ENCODE measurements at regions not wholly inside any gene's neighbourhood (a gene's known extent, or its start where the extent isn't known, plus 50 kb on each side); places are given as distances from the start of the nearest gene placed in this dataset.
A peak's percentile ranks its signal among the peaks of the same experiment; 100 is the strongest.

GRCh38 chr21:18801468-18801867 lies 397.9 kb upstream of the TMPRSS15 start:
- H3K36me3 ChIP-seq: no peaks in the 10 kb centered on the region

GRCh38 chr21:18803624-18804023 lies 400.0 kb upstream of the TMPRSS15 start:
- TF ChIP-seq CTCF (IDR thresholded peaks at IDR 0.05): no peak
- H3K4me3 ChIP-seq: no peak overlapping the region
- no peaks in the 10 kb centered on the region for H3K9me3 ChIP-seq
- H3K27ac ChIP-seq: no peak overlapping the region
- ATAC-seq (no peak), DNase-seq (no peak)
- H3K27me3 ChIP-seq: no peaks in the 10 kb centered on the region
- no peaks in the 10 kb centered on the region for H3K36me3 ChIP-seq
- intact Hi-C loops (cut with DNase I): no loop called here
- H3K4me1 ChIP-seq: no peaks in the 10 kb centered on the region

More at GRCh38 chr21:18801468-18801867, 397.9 kb upstream of the TMPRSS15 start:
- intact Hi-C loops (cut with DNase I): no loop called here
- H3K4me1 ChIP-seq: no peaks in the 10 kb centered on the region
- DNase-seq: peak in 1 of 4 donors; percentile 2
- H3K4me3 ChIP-seq: no peak overlapping the region
- H3K27ac ChIP-seq: no peak overlapping the region
- H3K9me3 ChIP-seq: peaks cover 0 to 13% of the 10 kb centered on the region in 2 donors
- H3K27me3 ChIP-seq: no peaks in the 10 kb centered on the region
- no peak for ATAC-seq
- TF ChIP-seq CTCF (IDR thresholded peaks at IDR 0.05): no peak

- no peak overlapping the region for H3K4me3 ChIP-seq
- no peak for TF ChIP-seq CTCF (IDR thresholded peaks at IDR 0.05)
- H3K27me3 ChIP-seq: no peaks in the 10 kb centered on the region
- DNase-seq (no peak), ATAC-seq (no peak)
- intact Hi-C loops (cut with DNase I): no loop called here
- H3K27ac ChIP-seq: no peak overlapping the region
- peaks cover 0 to 12% of the 10 kb centered on the region in 2 donors for H3K9me3 ChIP-seq
- no peaks in the 10 kb centered on the region for H3K36me3 ChIP-seq
- no peaks in the 10 kb centered on the region for H3K4me1 ChIP-seq
Observed at GRCh38 chr21:18810136-18810535, 406.6 kb upstream of the TMPRSS15 start.

GRCh38 chr21:18812308-18812707 lies 408.7 kb upstream of the TMPRSS15 start:
- ATAC-seq: no peak
- no peaks in the 10 kb centered on the region for H3K36me3 ChIP-seq
- H3K4me3 ChIP-seq: no peak overlapping the region
- DNase-seq: no peak
- H3K9me3 ChIP-seq: peaks cover 0 to 16% of the 10 kb centered on the region in 2 donors
- H3K27me3 ChIP-seq: no peaks in the 10 kb centered on the region
- H3K4me1 ChIP-seq: no peaks in the 10 kb centered on the region
- no peak for TF ChIP-seq CTCF (IDR thresholded peaks at IDR 0.05)
- intact Hi-C loops (cut with DNase I): no loop called here
- no peak overlapping the region for H3K27ac ChIP-seq

- ATAC-seq (no peak), DNase-seq (no peak)
- peaks cover 0 to 22% of the 10 kb centered on the region in 2 donors for H3K9me3 ChIP-seq
- H3K27ac ChIP-seq: no peak overlapping the region
- intact Hi-C loops (cut with DNase I): no loop called here
- TF ChIP-seq CTCF (IDR thresholded peaks at IDR 0.05): no peak
- H3K27me3 ChIP-seq: no peaks in the 10 kb centered on the region
- no peaks in the 10 kb centered on the region for H3K36me3 ChIP-seq
- H3K4me1 ChIP-seq: no peaks in the 10 kb centered on the region
- H3K4me3 ChIP-seq: no peak overlapping the region
Observed at GRCh38 chr21:18819507-18819906, 415.9 kb upstream of the TMPRSS15 start.

Data from left lung (tissue), 4 donors.